ENCODE measurements at regions not wholly inside any gene's neighbourhood (a gene's known extent, or its start where the extent isn't known, plus 50 kb on each side); places are given as distances from the start of the nearest gene placed in this dataset.
"Not testable (repeated sequence)": the region's sequence is repeated elsewhere in the genome, so short reads cannot be mapped to it uniquely, and the experiment has no call there.

- TF ChIP-seq, protein P1, sequence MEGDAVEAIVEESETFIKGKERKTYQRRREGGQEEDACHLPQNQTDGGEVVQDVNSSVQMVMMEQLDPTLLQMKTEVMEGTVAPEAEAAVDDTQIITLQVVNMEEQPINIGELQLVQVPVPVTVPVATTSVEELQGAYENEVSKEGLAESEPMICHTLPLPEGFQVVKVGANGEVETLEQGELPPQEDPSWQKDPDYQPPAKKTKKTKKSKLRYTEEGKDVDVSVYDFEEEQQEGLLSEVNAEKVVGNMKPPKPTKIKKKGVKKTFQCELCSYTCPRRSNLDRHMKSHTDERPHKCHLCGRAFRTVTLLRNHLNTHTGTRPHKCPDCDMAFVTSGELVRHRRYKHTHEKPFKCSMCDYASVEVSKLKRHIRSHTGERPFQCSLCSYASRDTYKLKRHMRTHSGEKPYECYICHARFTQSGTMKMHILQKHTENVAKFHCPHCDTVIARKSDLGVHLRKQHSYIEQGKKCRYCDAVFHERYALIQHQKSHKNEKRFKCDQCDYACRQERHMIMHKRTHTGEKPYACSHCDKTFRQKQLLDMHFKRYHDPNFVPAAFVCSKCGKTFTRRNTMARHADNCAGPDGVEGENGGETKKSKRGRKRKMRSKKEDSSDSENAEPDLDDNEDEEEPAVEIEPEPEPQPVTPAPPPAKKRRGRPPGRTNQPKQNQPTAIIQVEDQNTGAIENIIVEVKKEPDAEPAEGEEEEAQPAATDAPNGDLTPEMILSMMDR (IDR thresholded peaks at IDR 0.05; ENCODE audit: insufficient read depth, low read depth, low read length), result no peak
- H3K4me3 ChIP-seq (ENCODE audit: low read depth, low read length), result no peak overlapping the region
- no peak for DNase-seq (ENCODE audit: low read depth)
Observed at GRCh38 chr5:5752844-5753243, 330.4 kb downstream of the ICE1 start.

DNA sequence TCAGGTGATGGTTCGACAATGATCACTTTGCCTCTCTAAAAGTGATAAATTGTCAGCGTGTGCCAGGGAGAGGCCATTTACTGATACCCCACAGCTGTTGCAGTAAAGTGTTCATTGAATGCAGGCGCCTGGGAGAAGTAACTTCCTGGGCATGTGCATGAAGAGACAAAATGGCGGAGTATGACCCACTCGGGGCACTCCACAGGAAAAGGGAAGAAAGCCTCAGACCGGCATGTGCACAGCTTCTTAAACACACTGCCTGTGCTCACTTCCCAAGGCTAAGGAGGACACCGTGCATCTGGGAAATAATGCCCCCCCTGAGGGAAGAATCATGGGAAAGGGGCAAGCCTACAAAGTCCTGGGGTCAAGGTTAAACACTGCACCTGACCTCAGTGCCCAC, 329.5 kb downstream of the ICE1 start:
- DNase-seq (ENCODE audit: low read depth), result no peak
- TF ChIP-seq, protein P1 (IDR thresholded peaks at IDR 0.05; ENCODE audit: insufficient read depth, low read depth, low read length), result no peak
- H3K4me3 ChIP-seq (ENCODE audit: low read depth, low read length), result no peak overlapping the region

DNA sequence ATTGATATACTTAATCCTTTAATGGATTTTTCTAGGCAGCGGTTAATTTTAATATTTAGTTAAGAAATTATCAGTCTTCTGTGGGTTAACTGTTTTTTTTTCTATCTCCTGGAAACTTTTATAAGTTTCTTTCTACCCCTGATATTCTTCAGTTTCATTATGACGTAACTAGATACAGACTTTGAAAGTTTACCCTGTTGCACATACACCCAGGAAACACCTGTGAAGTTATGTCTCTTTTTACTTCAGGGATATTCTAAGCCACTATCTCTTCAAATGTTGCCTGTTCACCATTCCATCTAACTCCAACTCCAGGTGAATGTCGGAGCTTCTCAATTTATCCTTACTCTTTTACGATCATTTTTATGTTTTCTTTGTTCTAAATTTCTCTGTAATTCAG, 329.0 kb downstream of the ICE1 start:
- DNase-seq (ENCODE audit: low read depth), result no peak
- TF ChIP-seq, protein P1 (IDR thresholded peaks at IDR 0.05; ENCODE audit: insufficient read depth, low read depth, low read length), result no peak
- no peak overlapping the region for H3K4me3 ChIP-seq (ENCODE audit: low read depth, low read length)

DNA sequence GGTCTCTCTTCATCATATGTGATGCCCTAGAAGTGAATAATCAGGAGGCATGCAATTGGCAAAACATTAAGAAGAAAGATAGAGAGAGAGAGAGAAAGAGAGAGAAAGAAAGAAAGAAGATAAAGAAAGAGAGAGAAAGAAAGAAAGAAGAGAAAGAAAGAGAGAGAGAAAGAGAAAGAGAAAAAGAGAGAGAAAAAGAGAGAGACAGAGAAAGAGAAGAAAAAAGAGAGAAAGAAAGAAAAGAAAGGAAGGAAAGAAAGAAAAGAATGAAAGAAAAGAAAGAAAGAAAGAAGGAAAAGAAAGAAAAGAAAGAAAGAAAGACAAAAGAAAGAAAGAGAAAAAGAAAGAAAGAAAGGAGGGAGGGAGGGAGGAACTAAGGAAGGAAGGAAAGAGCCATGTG, 318.9 kb downstream of the ICE1 start:
- H3K4me3 ChIP-seq (ENCODE audit: low read depth, low read length), result no peak overlapping the region
- DNase-seq (ENCODE audit: low read depth), result no peak
- TF ChIP-seq, protein P1 (IDR thresholded peaks at IDR 0.05; ENCODE audit: insufficient read depth, low read depth, low read length), result no peak

GRCh38 chr5:5739490-5739945, 317.0 kb downstream of the ICE1 start:
- TF ChIP-seq, protein P1 (IDR thresholded peaks at IDR 0.05; ENCODE audit: insufficient read depth, low read depth, low read length), result no peak
- DNase-seq (ENCODE audit: low read depth), result no peak
- no peak overlapping the region for H3K4me3 ChIP-seq (ENCODE audit: low read depth, low read length)

DNA sequence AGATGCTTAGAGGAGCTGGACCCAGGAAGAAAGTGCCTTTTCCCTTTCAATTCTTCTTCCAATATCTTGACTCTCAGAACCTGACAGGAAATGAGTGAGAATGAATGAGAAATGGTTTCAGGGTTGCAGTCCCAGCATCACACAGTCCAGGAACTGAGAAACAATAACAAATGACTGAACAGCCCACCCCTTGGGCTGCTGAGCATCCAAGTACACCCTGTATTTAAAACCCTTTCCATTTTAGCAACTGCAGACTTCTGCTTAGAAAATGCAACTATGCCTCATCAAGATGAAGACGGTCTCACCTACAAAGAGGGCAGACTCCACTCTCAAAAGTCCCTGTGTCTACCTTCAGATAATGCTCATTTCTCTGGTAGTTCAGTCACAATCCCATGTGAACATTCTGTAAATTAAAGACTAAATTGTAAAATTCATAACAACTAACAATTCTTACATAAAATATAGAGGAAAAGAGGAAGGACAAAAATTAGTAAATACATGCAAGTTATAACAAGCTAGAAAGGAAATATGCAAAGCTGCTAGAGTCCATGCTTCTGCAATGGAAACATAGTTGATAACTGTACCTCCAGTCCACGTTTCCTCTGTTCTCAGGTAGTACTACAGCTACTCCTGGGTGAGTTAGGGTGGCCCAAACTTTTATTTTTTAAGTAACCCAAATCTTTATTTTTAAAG, 316.5 kb downstream of the ICE1 start:
- no peak for DNase-seq (ENCODE audit: low read depth)
- TF ChIP-seq, protein P1 (IDR thresholded peaks at IDR 0.05; ENCODE audit: insufficient read depth, low read depth, low read length), result no peak
- H3K4me3 ChIP-seq (ENCODE audit: low read depth, low read length), result no peak overlapping the region

GRCh38 chr5:5736007-5736406, 313.5 kb downstream of the ICE1 start:
- no peak for DNase-seq (ENCODE audit: low read depth)
- H3K4me3 ChIP-seq (ENCODE audit: low read depth, low read length), result no peak overlapping the region
- TF ChIP-seq, protein P1 (IDR thresholded peaks at IDR 0.05; ENCODE audit: insufficient read depth, low read depth, low read length), result no peak

GRCh38 chr5:5733058-5733457, 310.6 kb downstream of the ICE1 start:
- H3K4me3 ChIP-seq (ENCODE audit: low read depth, low read length), result not testable (repeated sequence)

More at GRCh38 chr5:5733058-5733457, 310.6 kb downstream of the ICE1 start:
- not testable (repeated sequence) for DNase-seq (ENCODE audit: low read depth)

All from fibroblast of villous mesenchyme (primary cell).